Calu3 (cell line): ENCODE measurements at regions not wholly inside any gene's neighbourhood (a gene's known extent, or its start where the extent isn't known, plus 50 kb on each side); places are given as distances from the start of the nearest gene placed in this dataset.

Experiments used
- BruUV-seq: library from RNA; stranded (reverse); fragments of 400-500 nt; replicated peaks from 2 replicates; lab custom pipeline; 2021; lab: Mats Ljungman, UMichigan
- CTCF ChIA-PET: fragments of 300-600 bp; sonication (Branson Sonifier 250); formaldehyde crosslinking; loops from one replicate; lab custom pipeline; 2022; ENCODE audit warnings: antibody characterized with exemption; lab: Charles Lee
- DNase-seq: peaks from one replicate; pipeline ENCODE4 v3.0.0; 2022
- H3K27ac Mint-ChIP-seq: one replicate; pipeline ENCODE4 v1.8.0; 2022; ENCODE audit warnings: mixed read lengths; ENCODE audit not compliant: unreplicated experiment
- H3K27me3 Mint-ChIP-seq: one replicate; pipeline ENCODE4 v1.8.0; 2022; ENCODE audit warnings: mixed read lengths; ENCODE audit not compliant: unreplicated experiment
- H3K36me3 Mint-ChIP-seq: one replicate; pipeline ENCODE4 v1.8.0; 2022; ENCODE audit warnings: mild to moderate bottlenecking, moderate library complexity, mixed read lengths; ENCODE audit not compliant: insufficient read depth, unreplicated experiment
- H3K4me1 Mint-ChIP-seq: one replicate; pipeline ENCODE4 v1.8.0; 2022; ENCODE audit warnings: mild to moderate bottlenecking, low read depth, mixed read lengths; ENCODE audit not compliant: unreplicated experiment
- H3K4me3 Mint-ChIP-seq: one replicate; pipeline ENCODE4 v1.8.0; 2022; ENCODE audit warnings: mild to moderate bottlenecking, low read depth, moderate library complexity, mixed read lengths; ENCODE audit not compliant: unreplicated experiment
- H3K9me3 Mint-ChIP-seq: one replicate; pipeline ENCODE4 v1.8.0; 2022; ENCODE audit warnings: low read depth, mixed read lengths; ENCODE audit not compliant: unreplicated experiment
- intact Hi-C: fragments of 100-400 bp; cut with micrococcal nuclease; formaldehyde crosslinking; loops from one replicate; pipeline ENCODE4 v1.10.0; 2022; ENCODE audit not compliant: unreplicated experiment
- TF ChIP-seq, protein P1 (sequence below): fragments of 200-600 bp; IDR thresholded peaks from one replicate; pipeline ENCODE4 v1.8.0; 2022; ENCODE audit warnings: antibody characterized with exemption; ENCODE audit not compliant: unreplicated experiment

DNA sequence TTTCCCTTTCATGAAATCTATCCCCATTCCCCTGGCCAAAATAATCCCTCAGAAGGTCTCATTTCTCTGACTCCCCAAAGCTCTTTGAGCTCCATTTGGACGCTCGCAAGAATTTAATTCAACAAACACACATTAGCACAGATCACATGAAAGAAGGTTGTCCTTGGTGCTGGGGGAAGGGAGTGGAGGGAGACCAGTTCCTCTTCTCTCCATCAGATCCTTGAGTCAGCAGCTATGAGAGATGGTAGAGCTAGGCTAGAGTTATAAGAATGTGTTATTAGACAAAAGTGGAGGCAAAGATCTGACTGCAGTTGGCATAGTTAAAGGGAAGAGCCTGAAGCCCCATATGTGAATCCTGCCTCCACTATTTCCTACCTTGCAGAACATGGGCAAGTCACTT, 184.2 kb upstream of the CDYL start:
- CTCF ChIA-PET, result no interaction called here
- no peaks in the 10 kb centered on the region for H3K36me3 Mint-ChIP-seq
- no peak overlapping the region for H3K27ac Mint-ChIP-seq
- intact Hi-C loops, result no loop called here
- no peak overlapping the region for H3K4me3 Mint-ChIP-seq
- DNase-seq, result no peak
- peaks cover 29% of the 10 kb centered on the region for H3K27me3 Mint-ChIP-seq
- no peaks in the 10 kb centered on the region for H3K9me3 Mint-ChIP-seq
- no peaks in the 10 kb centered on the region for H3K4me1 Mint-ChIP-seq
- TF ChIP-seq, protein P1, sequence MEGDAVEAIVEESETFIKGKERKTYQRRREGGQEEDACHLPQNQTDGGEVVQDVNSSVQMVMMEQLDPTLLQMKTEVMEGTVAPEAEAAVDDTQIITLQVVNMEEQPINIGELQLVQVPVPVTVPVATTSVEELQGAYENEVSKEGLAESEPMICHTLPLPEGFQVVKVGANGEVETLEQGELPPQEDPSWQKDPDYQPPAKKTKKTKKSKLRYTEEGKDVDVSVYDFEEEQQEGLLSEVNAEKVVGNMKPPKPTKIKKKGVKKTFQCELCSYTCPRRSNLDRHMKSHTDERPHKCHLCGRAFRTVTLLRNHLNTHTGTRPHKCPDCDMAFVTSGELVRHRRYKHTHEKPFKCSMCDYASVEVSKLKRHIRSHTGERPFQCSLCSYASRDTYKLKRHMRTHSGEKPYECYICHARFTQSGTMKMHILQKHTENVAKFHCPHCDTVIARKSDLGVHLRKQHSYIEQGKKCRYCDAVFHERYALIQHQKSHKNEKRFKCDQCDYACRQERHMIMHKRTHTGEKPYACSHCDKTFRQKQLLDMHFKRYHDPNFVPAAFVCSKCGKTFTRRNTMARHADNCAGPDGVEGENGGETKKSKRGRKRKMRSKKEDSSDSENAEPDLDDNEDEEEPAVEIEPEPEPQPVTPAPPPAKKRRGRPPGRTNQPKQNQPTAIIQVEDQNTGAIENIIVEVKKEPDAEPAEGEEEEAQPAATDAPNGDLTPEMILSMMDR, result no peak
- BruUV-seq, result no TSS peak

DNA sequence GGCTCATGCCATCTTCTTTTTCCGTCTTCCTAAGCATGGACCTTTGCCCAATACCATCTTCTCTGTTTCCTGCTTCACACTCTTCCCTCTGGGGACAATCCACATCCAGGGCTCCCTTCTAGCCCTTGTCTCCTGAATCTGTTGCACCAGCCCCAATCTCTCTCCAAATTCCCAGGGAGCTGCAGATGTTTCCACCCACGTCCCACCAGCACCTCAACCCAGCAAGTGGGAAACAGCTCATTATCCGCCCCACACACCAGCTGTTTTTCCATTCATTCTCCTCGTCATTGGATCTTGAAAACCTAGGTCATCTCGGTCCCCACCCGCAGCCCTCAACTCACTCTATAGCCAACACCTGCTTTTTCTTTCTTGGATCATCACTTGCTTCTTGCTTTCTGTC, 185.0 kb upstream of the CDYL start:
- no peaks in the 10 kb centered on the region for H3K9me3 Mint-ChIP-seq
- H3K4me1 Mint-ChIP-seq, result no peaks in the 10 kb centered on the region
- H3K27ac Mint-ChIP-seq, result no peak overlapping the region
- intact Hi-C loops, result no loop called here
- no peaks in the 10 kb centered on the region for H3K36me3 Mint-ChIP-seq
- DNase-seq, result no peak
- TF ChIP-seq, protein P1, result no peak
- no TSS peak for BruUV-seq
- H3K4me3 Mint-ChIP-seq, result no peak overlapping the region
- H3K27me3 Mint-ChIP-seq, result peaks cover 29% of the 10 kb centered on the region
- CTCF ChIA-PET, result no interaction called here

DNA sequence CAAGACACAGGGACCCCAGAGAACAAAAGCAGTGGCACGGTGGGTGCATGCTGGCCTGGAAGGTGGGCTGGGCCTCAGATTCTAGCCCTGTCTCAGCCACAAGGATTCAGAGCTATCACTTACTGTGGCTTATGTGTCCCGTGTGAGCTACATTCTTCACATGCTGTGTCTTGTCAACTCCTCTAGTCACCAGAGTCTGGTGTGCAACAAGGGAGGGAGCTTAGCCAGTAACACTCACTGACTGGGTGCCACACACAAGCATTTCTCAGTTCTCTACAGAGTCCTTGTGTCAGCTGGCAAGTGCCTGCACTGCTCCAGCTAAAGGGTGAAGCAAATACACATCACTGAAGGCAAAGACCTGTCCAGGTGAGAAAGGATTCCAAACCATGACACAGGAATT, 186.9 kb upstream of the CDYL start:
- H3K27ac Mint-ChIP-seq, result no peak overlapping the region
- H3K36me3 Mint-ChIP-seq, result no peaks in the 10 kb centered on the region
- TF ChIP-seq, protein P1, result no peak
- peaks cover 2% of the 10 kb centered on the region for H3K9me3 Mint-ChIP-seq
- intact Hi-C loops, result no loop called here
- CTCF ChIA-PET, result no interaction called here
- H3K4me1 Mint-ChIP-seq, result no peaks in the 10 kb centered on the region
- peaks cover 29% of the 10 kb centered on the region for H3K27me3 Mint-ChIP-seq
- no peak overlapping the region for H3K4me3 Mint-ChIP-seq
- no peak for DNase-seq
- no TSS peak for BruUV-seq

DNA sequence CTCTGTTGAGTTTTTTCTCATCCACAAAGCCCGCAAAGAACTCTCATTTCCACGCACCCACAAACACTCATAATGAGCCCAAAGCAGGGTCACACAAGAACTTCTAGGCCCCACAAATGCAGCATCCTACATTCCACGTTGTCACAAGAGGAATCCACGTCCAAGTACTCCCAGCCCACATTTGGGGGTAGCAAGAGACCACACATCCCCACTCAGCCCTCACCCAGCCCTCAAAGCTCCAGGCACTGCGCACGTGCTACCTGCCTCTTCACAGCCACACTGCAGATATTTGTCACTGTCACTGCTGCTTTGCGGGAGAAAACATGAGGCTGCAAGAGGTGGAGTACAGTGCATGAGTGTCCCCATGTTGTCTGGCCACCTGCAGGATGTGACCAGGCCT, 187.6 kb upstream of the CDYL start:
- Mint-ChIP-seq H3K27me3 (peaks cover 29% of the 10 kb centered on the region), H3K4me3 (no peak overlapping the region), H3K27ac (no peak overlapping the region), H3K36me3 (no peaks in the 10 kb centered on the region), H3K4me1 (no peaks in the 10 kb centered on the region), H3K9me3 (peaks cover 2% of the 10 kb centered on the region)
- no peak for DNase-seq
- intact Hi-C loops, result no loop called here
- CTCF ChIA-PET, result no interaction called here
- TF ChIP-seq, protein P1, result no peak
- no TSS peak for BruUV-seq
